Caco-2 (cell line): ENCODE measurements at regions not wholly inside any gene's neighbourhood (a gene's known extent, or its start where the extent isn't known, plus 50 kb on each side); places are given as distances from the start of the nearest gene placed in this dataset.

ENCODE experiments used
- BruUV-seq: library from RNA; stranded (reverse); fragments of 400-500 nt; replicated peaks from 2 replicates; lab custom pipeline; 2021; lab: Mats Ljungman, UMichigan
- CTCF ChIA-PET: fragments of 300-600 bp; sonication (Branson Sonifier 250); formaldehyde crosslinking; loops from one replicate; lab custom pipeline; 2022; ENCODE audit warnings: antibody characterized with exemption; lab: Charles Lee
- POLR2A ChIA-PET: fragments of 300-600 bp; sonication (Branson Sonifier 250); formaldehyde crosslinking; loops from one replicate; lab custom pipeline; 2022; ENCODE audit warnings: antibody characterized with exemption; lab: Charles Lee
- DNase-seq, 2 experiments: peaks; one replicate each; pipeline versions ENCODE4 v3.0.0 to v3.0.0-alpha.2; 2020 to 2022
- H3K27me3 ChIP-seq: replicated peaks from 2 replicates; pipeline ENCODE4 v1.6.0; 2011; ENCODE audit warnings: low read length; ENCODE audit not compliant: control insufficient read depth, insufficient read depth
- H3K36me3 ChIP-seq: 2 replicates; pipeline ENCODE4 v1.5.1; 2011; ENCODE audit warnings: low read length; ENCODE audit not compliant: control insufficient read depth, insufficient read depth
- H3K4me1 ChIP-seq: fragments of 250-450 bp; sonication (Bioruptor Pico); 2 replicates; pipeline ENCODE4 v1.5.1; 2020; ENCODE audit warnings: mild to moderate bottlenecking
- H3K4me3 ChIP-seq: 2 replicates; pipeline ENCODE4 v1.5.1; 2011; ENCODE audit warnings: low read depth, mild to moderate bottlenecking, control low read depth, low read length
- H3K9me3 ChIP-seq: fragments of 250-450 bp; sonication (Bioruptor Pico); 2 replicates; pipeline ENCODE4 v1.5.1; 2020; ENCODE audit warnings: mild to moderate bottlenecking, moderate library complexity
- H3K27ac Mint-ChIP-seq: one replicate; pipeline ENCODE4 v1.8.0; 2022; ENCODE audit warnings: mixed read lengths; ENCODE audit not compliant: unreplicated experiment
- H3K27me3 Mint-ChIP-seq: one replicate; pipeline ENCODE4 v1.8.0; 2022; ENCODE audit warnings: mixed read lengths; ENCODE audit not compliant: insufficient read depth, unreplicated experiment
- H3K36me3 Mint-ChIP-seq: one replicate; pipeline ENCODE4 v1.8.0; 2022; ENCODE audit warnings: mild to moderate bottlenecking, mixed read lengths; ENCODE audit not compliant: insufficient read depth, unreplicated experiment
- H3K4me1 Mint-ChIP-seq: one replicate; pipeline ENCODE4 v1.8.0; 2022; ENCODE audit warnings: low read depth, mixed read lengths; ENCODE audit not compliant: unreplicated experiment
- H3K4me3 Mint-ChIP-seq: one replicate; pipeline ENCODE4 v1.8.0; 2022; ENCODE audit warnings: mild to moderate bottlenecking, moderate library complexity, mixed read lengths; ENCODE audit not compliant: unreplicated experiment
- H3K9me3 Mint-ChIP-seq: one replicate; pipeline ENCODE4 v1.8.0; 2022; ENCODE audit warnings: mixed read lengths; ENCODE audit not compliant: unreplicated experiment
- intact Hi-C: fragments of 100-400 bp; cut with micrococcal nuclease; formaldehyde crosslinking; loops from one replicate; pipeline ENCODE4 v1.10.0; 2022; ENCODE audit not compliant: unreplicated experiment
- TF ChIP-seq, protein P1 (sequence below), 2 experiments: fragments of 200-600 bp in 1 of 2; IDR thresholded peaks; 1 replicate in 1 of 2; 2 replicates in 1 of 2; pipeline versions ENCODE4 v1.5.1 to v1.8.0; 2011 to 2022; ENCODE audit warnings: antibody characterized with exemption in 1 of 2, control low read depth in 1 of 2, inconsistent platforms in 1 of 2, low read depth in 1 of 2, low read length in 1 of 2, mild to moderate bottlenecking in 1 of 2, moderate library complexity in 1 of 2; ENCODE audit not compliant: insufficient read depth in 1 of 2, severe bottlenecking in 1 of 2, unreplicated experiment in 1 of 2

GRCh38 chr2:138215958-138216357, 251.7 kb downstream of the HNMT start:
- Mint-ChIP-seq H3K27ac (no peak overlapping the region), H3K9me3 (no peaks in the 10 kb centered on the region), H3K4me3 (no peak overlapping the region), H3K4me1 (no peaks in the 10 kb centered on the region), H3K36me3 (no peaks in the 10 kb centered on the region), H3K27me3 (no peaks in the 10 kb centered on the region)
- POLR2A ChIA-PET, result no interaction called here
- H3K36me3 ChIP-seq, result no peaks in the 10 kb centered on the region
- DNase-seq, result no peak
- no peaks in the 10 kb centered on the region for H3K4me1 ChIP-seq
- TF ChIP-seq, protein P1, sequence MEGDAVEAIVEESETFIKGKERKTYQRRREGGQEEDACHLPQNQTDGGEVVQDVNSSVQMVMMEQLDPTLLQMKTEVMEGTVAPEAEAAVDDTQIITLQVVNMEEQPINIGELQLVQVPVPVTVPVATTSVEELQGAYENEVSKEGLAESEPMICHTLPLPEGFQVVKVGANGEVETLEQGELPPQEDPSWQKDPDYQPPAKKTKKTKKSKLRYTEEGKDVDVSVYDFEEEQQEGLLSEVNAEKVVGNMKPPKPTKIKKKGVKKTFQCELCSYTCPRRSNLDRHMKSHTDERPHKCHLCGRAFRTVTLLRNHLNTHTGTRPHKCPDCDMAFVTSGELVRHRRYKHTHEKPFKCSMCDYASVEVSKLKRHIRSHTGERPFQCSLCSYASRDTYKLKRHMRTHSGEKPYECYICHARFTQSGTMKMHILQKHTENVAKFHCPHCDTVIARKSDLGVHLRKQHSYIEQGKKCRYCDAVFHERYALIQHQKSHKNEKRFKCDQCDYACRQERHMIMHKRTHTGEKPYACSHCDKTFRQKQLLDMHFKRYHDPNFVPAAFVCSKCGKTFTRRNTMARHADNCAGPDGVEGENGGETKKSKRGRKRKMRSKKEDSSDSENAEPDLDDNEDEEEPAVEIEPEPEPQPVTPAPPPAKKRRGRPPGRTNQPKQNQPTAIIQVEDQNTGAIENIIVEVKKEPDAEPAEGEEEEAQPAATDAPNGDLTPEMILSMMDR (IDR thresholded peaks at IDR 0.05; ENCODE audit: insufficient read depth in 1 of 2, low read depth in 1 of 2, low read length in 1 of 2, severe bottlenecking in 1 of 2, unreplicated experiment in 1 of 2), result no peak
- H3K27me3 ChIP-seq, result no peaks in the 10 kb centered on the region
- CTCF ChIA-PET, result interaction anchor here (0.6 kb wide), 1 partner anchor 11 kb away, joined by 3 read pairs; no protein-coding TSS in a partner anchor
- no peak overlapping the region for H3K4me3 ChIP-seq
- no peaks in the 10 kb centered on the region for H3K9me3 ChIP-seq
- intact Hi-C loops, result no loop called here
- BruUV-seq, result no TSS peak

- no peaks in the 10 kb centered on the region for H3K36me3 ChIP-seq
- TF ChIP-seq, protein P1 (IDR thresholded peaks at IDR 0.05; ENCODE audit: insufficient read depth in 1 of 2, low read depth in 1 of 2, low read length in 1 of 2, severe bottlenecking in 1 of 2, unreplicated experiment in 1 of 2), result no peak
- H3K27me3 ChIP-seq, result no peaks in the 10 kb centered on the region
- ChIA-PET CTCF (no interaction called here), POLR2A (no interaction called here)
- H3K4me1 ChIP-seq, result no peaks in the 10 kb centered on the region
- Mint-ChIP-seq H3K4me1 (peaks cover 8% of the 10 kb centered on the region), H3K27me3 (no peaks in the 10 kb centered on the region), H3K4me3 (no peak overlapping the region), H3K36me3 (no peaks in the 10 kb centered on the region), H3K27ac (no peak overlapping the region), H3K9me3 (no peaks in the 10 kb centered on the region)
- no peak for DNase-seq
- intact Hi-C loops, result no loop called here
- no peak overlapping the region for H3K4me3 ChIP-seq
- no peaks in the 10 kb centered on the region for H3K9me3 ChIP-seq
- BruUV-seq, result no TSS peak
Measured at GRCh38 chr2:138217975-138218374, 253.7 kb downstream of the HNMT start.

GRCh38 chr2:138218397-138218796, 254.1 kb downstream of the HNMT start:
- ChIA-PET POLR2A (no interaction called here), CTCF (no interaction called here)
- peaks cover 8% of the 10 kb centered on the region for H3K4me1 Mint-ChIP-seq
- no TSS peak for BruUV-seq
- no peak overlapping the region for H3K27ac Mint-ChIP-seq
- no peak for DNase-seq
- H3K36me3 Mint-ChIP-seq, result no peaks in the 10 kb centered on the region
- no peaks in the 10 kb centered on the region for H3K27me3 Mint-ChIP-seq
- no peaks in the 10 kb centered on the region for H3K9me3 Mint-ChIP-seq
- H3K9me3 ChIP-seq, result no peaks in the 10 kb centered on the region
- intact Hi-C loops, result no loop called here
- H3K36me3 ChIP-seq, result no peaks in the 10 kb centered on the region
- no peak overlapping the region for H3K4me3 Mint-ChIP-seq
- no peaks in the 10 kb centered on the region for H3K4me1 ChIP-seq
- no peak overlapping the region for H3K4me3 ChIP-seq
- TF ChIP-seq, protein P1 (IDR thresholded peaks at IDR 0.05; ENCODE audit: insufficient read depth in 1 of 2, low read depth in 1 of 2, low read length in 1 of 2, severe bottlenecking in 1 of 2, unreplicated experiment in 1 of 2), result no peak
- no peaks in the 10 kb centered on the region for H3K27me3 ChIP-seq
